GM04503 (cell line): ENCODE measurements at regions not wholly inside any gene's neighbourhood (a gene's known extent, or its start where the extent isn't known, plus 50 kb on each side); places are given as distances from the start of the nearest gene placed in this dataset.
"Not testable (repeated sequence)": the region's sequence is repeated elsewhere in the genome, so short reads cannot be mapped to it uniquely, and the experiment has no call there.

Experiments
- DNase-seq: peaks from one replicate; pipeline ENCODE4 v3.0.0-alpha.2; 2012; ENCODE audit warnings: low read depth

- DNase-seq = peak; percentile 100
Measured at GRCh38 chr7:155230169-155230593, 67.5 kb upstream of the INSIG1 start.

- no peak for DNase-seq
Measured at GRCh38 chr7:155231241-155231800, 66.4 kb upstream of the INSIG1 start.

- no peak for DNase-seq
Measured at GRCh38 chr7:155231941-155232340, 65.7 kb upstream of the INSIG1 start.

GRCh38 chr7:155232911-155233310 lies 64.8 kb upstream of the INSIG1 start:
- no peak for DNase-seq

- no peak for DNase-seq
Measured at GRCh38 chr7:155233311-155234157, 64.1 kb upstream of the INSIG1 start.

GRCh38 chr7:155234158-155234492 lies 63.6 kb upstream of the INSIG1 start:
- DNase-seq = no peak

- no peak for DNase-seq
Measured at GRCh38 chr7:155234950-155235789, 62.5 kb upstream of the INSIG1 start.

GRCh38 chr7:155236386-155236785 lies 61.3 kb upstream of the INSIG1 start:
- DNase-seq = no peak

- DNase-seq = no peak
Measured at GRCh38 chr7:155237297-155237696, 60.4 kb upstream of the INSIG1 start.

GRCh38 chr7:155237730-155238129 lies 59.9 kb upstream of the INSIG1 start:
- DNase-seq = no peak

- DNase-seq = not testable (repeated sequence)
Measured at GRCh38 chr7:155239431-155240087, 58.1 kb upstream of the INSIG1 start.

- no peak for DNase-seq
Measured at GRCh38 chr7:155244675-155245074, 53.0 kb upstream of the INSIG1 start.

- DNase-seq = no peak
Measured at GRCh38 chr7:155247479-155248365, 50.0 kb upstream of the INSIG1 start.
